GM12874 (cell line): ENCODE measurements at regions not wholly inside any gene's neighbourhood (a gene's known extent, or its start where the extent isn't known, plus 50 kb on each side); places are given as distances from the start of the nearest gene placed in this dataset.

Experiments
- TF ChIP-seq, protein P1 (sequence below): IDR thresholded peaks from 2 replicates; pipeline ENCODE4 v1.5.1; 2011; ENCODE audit warnings: low read depth, mild to moderate bottlenecking, control low read depth, low read length, moderate library complexity; ENCODE audit not compliant: insufficient read depth

DNA sequence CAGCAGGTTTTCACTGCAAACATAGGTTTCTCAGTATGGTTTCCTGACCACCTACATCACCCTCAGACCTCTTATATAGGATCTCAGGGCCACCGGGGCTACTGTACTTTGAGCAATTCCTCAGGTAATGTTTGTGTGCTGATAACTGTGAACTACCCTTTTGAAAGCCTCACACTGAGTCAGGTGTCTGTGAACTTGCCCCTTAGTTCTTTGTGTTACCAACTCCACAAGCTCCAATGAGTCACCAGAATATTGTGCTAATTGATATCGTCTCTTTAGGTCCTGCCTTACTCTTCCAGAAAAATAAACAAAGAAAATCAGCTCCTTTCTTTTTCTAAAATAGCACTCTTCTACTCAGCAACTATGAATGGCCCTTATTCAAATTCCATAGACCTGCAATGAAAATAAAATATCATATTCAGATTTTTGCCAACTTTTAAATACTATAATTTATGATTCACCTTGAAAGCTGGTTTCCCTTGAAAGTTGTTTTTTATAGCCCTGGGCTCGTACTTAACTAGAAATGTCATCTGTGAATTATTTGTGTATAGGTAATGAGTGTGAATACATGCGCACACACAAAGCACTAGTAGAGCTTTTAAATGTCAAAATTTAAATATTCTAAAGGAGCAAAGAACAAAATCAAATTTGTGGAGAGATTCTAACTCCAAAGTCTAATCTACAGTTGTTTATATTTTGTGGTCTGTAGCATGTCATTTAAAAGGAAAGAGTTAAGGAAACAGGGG lies 88.1 kb upstream of the WARS2 start:
- TF ChIP-seq, protein P1, sequence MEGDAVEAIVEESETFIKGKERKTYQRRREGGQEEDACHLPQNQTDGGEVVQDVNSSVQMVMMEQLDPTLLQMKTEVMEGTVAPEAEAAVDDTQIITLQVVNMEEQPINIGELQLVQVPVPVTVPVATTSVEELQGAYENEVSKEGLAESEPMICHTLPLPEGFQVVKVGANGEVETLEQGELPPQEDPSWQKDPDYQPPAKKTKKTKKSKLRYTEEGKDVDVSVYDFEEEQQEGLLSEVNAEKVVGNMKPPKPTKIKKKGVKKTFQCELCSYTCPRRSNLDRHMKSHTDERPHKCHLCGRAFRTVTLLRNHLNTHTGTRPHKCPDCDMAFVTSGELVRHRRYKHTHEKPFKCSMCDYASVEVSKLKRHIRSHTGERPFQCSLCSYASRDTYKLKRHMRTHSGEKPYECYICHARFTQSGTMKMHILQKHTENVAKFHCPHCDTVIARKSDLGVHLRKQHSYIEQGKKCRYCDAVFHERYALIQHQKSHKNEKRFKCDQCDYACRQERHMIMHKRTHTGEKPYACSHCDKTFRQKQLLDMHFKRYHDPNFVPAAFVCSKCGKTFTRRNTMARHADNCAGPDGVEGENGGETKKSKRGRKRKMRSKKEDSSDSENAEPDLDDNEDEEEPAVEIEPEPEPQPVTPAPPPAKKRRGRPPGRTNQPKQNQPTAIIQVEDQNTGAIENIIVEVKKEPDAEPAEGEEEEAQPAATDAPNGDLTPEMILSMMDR: no peak

DNA sequence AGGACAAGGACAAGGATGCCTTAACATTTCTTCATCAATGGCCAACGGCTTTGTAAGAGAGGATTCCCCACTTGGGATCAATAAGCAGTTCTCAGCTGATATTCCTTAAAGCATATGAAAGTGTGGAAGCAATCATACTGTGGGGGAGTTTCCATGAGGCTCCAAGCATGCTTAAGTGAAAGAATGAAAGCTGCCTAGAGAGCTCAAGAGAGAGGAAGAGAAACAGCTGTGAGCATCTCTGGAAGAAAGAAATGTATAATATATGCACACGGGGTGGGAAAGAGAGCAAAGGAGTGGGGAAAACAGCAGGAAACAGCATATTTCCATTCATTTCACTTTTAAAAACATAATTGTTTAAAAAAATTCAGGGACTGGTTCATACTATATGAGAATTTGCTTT lies 94.7 kb upstream of the WARS2 start:
- TF ChIP-seq, protein P1: no peak

DNA sequence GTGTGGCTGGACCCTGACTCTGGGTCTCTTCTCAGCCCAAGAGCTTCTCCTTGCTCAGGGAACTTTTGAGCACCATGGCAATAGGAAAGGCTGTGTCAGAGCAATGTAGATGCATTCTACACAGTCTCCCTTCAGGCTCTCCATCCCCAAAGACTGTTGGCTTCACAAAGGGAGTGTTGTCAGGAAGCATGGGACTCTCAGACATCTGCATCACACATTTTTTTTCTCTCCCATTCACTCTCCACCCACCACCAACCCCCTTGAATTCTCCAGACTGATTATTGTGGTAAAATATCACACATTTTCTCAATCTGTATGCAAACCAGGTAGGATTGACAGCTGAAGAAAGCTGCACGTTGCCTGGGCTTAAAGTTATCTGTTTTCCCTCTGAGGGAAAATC lies 105.4 kb upstream of the WARS2 start:
- TF ChIP-seq, protein P1: no peak

DNA sequence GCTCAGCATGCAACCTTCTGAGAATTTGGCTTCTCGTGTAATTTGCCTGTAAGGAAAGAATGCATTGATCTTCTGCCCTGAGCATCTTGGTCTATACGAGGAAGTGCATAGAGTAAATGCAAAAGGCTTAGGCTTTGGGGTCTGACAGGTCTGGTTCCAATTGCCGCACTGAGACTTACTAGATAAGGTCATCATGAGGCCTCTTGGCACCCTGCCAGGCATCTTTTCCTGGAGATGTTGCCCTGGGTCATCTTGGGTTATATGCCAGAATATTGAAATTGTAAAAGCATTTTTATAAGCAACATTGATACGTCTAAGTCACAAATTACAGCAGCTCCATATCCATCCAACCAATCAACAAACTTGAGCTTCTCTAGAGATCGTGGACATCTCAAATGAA lies 108.8 kb upstream of the WARS2 start:
- TF ChIP-seq, protein P1: no peak

DNA sequence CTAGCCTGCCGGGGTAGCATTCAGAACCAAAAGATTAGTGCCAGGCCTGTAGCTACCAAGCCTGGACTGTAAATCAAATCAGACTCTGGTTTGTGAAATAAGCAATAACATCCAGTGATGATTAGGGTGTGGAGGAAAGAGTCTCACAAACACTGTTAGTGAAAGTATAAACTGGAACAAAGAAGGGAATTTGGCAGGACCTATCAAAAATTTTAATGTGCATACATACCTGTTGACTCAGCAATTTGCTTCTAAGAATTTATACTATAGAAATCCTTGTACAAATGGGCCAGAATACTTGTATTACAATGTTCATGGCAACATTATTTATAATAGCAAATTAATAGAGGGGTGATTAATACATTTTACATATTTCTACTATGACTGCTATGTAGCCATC lies 109.8 kb upstream of the WARS2 start:
- TF ChIP-seq, protein P1: no peak

DNA sequence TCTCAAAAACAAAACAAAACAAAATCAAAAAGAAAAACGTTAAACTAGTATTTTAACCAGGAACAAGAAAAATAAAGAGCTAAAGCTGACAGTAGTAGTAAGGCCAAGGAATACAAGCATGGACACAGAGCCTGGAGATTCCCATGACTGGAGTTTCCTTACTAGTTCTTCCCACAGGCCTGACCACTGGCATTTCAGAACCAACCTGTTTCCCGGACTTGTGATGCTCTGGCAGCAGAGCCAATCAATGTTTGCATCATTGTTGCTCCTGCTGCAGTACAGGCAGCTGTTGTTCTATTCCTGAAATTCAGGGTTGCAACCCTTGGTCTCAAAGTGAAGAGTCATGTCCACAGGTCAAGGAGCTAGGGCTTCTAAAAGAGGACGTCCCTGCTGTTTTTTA lies 111.3 kb upstream of the WARS2 start:
- TF ChIP-seq, protein P1: no peak

DNA sequence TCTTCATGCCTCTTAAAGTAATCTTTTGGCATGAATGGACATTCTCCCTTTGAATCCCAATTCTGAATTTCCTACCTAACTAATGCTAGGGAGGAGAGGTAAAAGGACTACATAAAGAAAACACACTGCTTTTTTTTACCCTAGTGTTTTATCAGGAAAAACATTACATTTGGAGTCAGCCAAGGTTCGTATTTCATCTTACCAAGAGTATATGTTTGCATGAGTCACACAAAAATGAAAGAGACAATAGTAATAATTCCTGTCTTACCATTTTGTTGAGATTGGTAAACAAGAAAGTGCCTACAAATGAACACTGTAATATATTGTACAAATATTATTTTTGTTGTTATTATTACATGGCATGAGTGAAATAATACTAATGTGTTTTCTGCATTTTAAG lies 112.9 kb upstream of the WARS2 start:
- TF ChIP-seq, protein P1: no peak
